ENCODE measurements at regions not wholly inside any gene's neighbourhood (a gene's known extent, or its start where the extent isn't known, plus 50 kb on each side); places are given as distances from the start of the nearest gene placed in this dataset.

GRCh38 chr4:138831948-138832347 is 183.6 kb upstream of the NOCT start:
- no peak for TF ChIP-seq CTCF (IDR thresholded peaks at IDR 0.05)
- no peak for TF ChIP-seq POLR2A (IDR thresholded peaks at IDR 0.05)
- no peak for TF ChIP-seq EP300 (IDR thresholded peaks at IDR 0.05)
